ENCODE measurements at regions not wholly inside any gene's neighbourhood (a gene's known extent, or its start where the extent isn't known, plus 50 kb on each side); places are given as distances from the start of the nearest gene placed in this dataset.

DNA sequence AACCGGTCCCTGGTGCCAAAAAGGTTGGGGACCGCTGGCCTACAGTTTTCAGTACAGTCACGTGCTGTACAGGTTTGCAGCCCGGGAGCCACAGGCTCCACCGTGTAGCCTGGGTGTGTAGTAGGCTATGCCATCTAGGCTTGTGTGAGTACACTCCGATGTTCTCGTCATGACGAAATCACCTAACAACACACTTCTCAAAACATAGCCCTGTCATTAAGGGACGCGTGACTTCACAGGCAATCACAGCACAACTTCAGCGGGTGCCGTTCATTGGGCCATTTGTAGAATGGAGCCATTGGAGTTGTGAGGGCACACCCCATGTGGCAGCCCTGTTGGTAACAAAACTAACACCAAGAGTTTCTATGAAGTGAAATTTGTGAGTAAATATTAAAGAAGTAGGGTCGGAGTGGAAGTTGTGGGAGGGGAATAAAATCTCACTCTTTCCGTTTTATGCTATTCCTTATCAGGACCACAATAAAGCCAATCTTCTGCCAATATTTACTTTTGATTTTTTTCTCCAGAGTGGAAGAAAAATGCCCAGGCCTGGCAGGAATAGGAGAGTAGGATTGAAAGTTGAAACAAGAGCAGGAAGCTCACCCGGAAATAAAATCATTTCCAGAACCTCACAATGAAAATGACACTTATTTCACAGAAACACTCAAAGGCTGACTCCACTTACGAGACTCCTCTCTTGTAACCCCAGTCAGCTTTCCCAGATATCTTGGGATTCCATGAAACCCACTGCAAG lies 63.7 kb upstream of the PTPN1 start:
- no peak for TF ChIP-seq GATA2 (IDR thresholded peaks at IDR 0.05; ENCODE audit: low read depth, low read length)

DNA sequence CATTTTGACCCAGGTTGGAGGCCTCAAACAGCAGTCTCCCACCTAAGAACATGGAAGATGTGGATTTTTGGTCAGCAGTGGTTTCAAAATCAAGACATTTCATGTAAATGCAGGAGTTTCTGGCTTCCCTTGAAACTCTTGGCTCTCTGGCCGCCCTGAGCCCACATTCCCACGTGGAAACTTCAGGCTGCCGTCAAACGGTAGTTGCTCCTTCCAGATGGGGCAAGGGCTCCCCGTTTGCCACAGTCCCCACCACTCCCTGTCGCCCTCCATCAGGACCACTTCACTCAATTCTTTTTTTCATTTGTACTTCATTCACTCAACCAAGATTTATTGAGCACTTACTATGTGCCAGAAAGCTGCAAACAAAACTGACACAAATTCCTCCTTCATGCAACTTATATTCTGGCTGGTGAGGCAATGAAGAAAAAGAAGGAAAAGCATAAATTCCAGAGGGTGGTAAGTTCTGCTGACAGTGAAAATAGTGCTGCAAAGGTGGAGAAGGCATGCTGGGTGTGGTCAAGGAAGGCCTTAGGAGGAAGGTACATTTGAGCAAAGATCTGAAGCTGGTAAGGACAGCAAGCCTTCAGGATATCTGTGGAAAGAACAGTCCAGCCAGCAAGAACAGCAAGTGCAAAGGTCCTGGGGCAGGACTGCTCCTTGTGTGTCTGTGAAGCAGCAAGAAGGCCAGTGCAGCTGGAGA lies 62.9 kb upstream of the PTPN1 start:
- no peak for TF ChIP-seq GATA2 (IDR thresholded peaks at IDR 0.05; ENCODE audit: low read depth, low read length)
- TF ChIP-seq GATA3 (IDR thresholded peaks at IDR 0.05; ENCODE audit: low read depth, low read length), result no peak

DNA sequence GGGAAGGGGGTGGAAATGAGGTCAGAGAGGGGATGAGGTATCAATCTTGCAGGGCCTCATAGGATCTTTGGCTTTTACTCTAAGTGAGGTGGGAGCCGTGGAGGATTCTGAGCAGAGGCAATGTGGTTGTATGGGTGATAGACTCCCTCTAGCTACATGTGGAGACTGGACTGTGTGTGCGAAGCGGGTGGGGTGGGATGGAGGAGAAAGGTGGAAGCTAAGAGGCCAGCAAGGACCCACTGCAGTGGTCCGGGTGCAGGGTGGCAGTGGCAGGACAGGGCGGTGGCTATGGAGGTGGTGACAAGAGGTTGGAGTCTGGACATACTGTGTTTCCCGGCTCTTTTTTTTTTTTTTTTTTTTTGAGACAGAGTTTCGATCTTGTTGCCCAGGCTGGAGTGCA lies 62.4 kb upstream of the PTPN1 start:
- no peak for TF ChIP-seq GATA3 (IDR thresholded peaks at IDR 0.05; ENCODE audit: low read depth, low read length)
- TF ChIP-seq GATA2 (IDR thresholded peaks at IDR 0.05; ENCODE audit: low read depth, low read length), result no peak

DNA sequence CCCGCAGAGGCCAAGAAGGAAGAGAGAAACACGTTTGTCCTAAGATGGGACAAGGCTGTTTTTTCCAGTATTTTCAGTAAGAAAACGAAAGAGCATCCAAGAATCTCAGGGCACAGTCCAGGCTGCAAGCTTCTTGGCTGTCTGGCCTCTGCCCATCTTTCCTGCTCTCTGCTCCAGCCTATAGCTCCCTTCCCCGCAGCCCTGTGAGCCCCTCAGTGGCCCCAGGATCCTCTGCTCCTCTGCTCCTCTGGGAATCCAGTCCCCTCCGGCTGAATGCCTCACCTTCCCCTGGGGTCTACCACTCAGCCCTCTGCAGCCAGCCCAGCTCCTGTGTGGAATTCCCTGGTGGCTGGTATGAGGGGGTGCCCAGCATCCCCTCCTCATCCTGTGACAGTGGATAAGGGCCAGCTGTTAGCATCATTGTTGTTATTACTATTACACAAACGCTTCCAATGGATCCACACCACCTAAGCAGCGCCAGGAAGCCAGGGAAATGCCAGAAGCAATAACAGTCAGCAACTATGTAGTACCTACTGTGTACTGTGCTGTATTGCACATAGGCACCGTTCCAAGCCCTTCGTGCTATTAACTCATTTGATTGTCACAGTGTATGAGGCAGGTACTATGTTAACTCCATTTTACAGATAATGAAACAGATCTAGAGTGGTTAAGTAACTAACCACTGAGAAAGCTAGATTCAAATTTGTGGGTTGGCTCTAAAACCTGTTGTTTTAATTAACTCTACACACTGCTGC lies 60.3 kb upstream of the PTPN1 start:
- TF ChIP-seq GATA3 (IDR thresholded peaks at IDR 0.05; ENCODE audit: low read depth, low read length), result no peak
- TF ChIP-seq GATA2 (IDR thresholded peaks at IDR 0.05; ENCODE audit: low read depth, low read length), result no peak

DNA sequence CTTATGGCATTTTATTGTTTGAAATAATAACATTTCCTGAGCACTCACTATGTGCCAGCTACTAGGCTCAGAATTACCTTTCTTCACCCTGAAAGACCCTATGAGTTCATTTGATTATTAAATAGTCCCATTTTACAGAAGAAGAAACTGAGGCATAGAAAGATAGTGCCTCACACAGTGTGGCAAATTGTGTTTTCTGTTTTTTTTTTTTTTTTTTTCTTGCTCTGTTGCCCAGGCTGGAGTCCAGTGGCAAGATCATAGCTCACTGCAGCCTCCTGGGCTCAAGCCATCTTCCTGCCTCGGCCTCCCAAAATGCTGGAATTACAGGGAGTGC lies 59.7 kb upstream of the PTPN1 start:
- no peak for TF ChIP-seq GATA2 (IDR thresholded peaks at IDR 0.05; ENCODE audit: low read depth, low read length)
- no peak for TF ChIP-seq GATA3 (IDR thresholded peaks at IDR 0.05; ENCODE audit: low read depth, low read length)

DNA sequence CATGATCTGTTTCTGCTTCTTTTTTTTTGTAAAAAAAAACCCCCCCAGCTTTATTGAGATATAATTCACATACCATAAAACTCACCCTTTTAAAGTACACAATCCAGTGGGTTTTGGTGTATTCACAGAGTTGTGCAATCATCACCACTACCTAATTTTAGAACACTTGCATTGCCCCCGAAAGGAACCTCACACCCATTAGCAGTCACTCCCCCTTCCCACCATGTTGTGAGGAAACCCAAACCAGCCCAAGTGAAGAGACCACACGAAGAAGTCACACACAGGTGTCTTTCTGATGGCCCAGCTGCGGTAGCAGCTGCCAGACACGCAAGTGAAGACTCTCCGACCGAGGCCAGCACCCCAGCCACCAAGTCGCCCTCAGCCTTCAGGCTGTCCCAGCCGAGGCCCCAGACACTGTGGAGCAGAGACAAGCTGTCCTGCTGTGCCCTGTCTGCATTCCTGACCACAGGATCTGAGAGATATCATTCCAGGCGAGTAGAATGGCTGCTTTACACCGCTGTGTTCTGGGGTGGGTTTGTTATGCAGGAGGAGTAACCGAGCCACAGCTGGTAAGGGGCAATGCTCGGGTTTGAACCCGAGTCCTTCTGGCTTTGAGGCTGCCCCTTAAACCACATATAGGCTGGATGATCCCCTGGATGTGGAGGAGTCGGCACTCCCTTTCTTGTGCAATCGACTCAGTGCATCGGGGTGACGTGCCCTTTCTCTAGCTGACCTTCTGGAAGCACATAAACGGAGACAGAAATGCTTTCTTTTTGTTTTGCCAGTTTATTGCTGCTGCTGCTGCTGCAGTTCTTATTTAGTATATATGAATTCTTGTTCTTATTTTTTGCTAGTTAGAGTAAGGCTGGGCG lies 59.1 kb upstream of the PTPN1 start:
- no peak for TF ChIP-seq GATA3 (IDR thresholded peaks at IDR 0.05; ENCODE audit: low read depth, low read length)
- TF ChIP-seq GATA2 (IDR thresholded peaks at IDR 0.05; ENCODE audit: low read depth, low read length), result no peak

DNA sequence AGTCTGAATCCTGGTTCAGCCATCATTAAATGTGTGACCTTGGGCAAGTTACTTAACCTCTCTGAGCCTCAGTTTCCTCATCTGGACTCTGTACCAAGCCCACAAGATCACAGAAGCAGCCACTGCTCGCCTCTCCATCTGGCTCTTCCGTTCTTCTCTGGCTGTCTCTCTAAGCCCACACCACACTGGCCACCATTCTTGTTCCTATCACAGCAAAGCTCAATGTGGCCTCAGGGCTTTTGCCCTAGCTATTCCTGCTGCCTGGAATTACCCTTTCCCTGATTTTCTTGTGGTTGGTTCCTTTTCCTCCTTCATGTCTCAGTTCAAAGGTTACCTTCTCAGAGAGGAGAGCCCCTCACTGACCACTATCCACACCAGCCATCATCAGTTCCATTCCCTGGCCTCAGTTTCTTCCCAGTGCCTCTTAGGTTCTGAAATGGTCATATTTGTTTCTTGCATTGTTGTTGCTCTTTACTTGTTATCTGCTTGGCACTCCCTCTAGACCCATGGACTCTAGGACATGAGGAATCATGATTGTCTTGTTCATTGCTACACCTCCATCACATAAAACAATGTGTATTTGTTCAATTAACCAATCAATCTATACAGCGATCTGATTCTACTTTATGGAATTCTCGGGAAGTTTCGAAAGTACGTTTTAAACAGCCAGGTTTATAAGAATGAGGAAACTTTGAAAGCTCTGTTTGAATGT lies 56.5 kb upstream of the PTPN1 start:
- no peak for TF ChIP-seq GATA2 (IDR thresholded peaks at IDR 0.05; ENCODE audit: low read depth, low read length)
- no peak for TF ChIP-seq GATA3 (IDR thresholded peaks at IDR 0.05; ENCODE audit: low read depth, low read length)

DNA sequence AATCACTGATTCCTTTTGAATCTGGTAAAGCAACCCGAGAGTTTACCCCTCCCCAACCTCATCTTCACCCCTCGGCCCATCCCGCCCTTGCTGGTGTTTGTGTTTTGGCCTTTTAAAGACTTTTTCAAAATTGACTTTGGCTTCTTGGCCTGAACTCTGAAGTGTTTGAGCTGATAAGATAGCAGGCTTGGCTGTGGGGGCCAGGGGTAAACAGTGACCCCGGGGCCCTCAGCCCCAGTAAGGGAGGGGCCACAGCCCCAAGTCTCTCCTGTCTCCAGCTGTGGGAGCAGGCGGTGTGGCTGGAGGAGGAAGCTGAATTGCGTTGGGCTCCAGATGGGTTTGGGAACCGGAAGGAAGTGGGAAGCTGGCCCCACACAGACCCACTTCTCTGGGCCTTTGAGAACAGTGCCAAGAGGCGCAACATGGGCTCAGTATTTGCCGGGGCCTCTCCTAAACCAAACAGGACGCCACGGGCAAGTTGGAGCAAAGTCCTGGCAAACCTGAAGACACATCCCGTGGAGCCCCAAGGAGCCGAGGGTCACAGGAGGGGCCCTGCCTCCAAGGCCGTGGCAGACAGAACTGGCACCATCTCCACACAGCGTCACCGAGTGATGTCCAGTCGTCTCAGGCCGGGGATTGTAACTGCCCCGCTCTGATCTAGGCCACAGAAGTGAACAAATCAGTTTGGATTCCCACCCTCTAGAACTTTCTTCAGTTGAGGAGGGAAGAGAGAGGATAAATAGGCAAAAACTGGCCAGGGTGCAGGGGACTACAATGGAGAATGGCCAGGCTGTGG lies 54.3 kb upstream of the PTPN1 start:
- TF ChIP-seq GATA2 (IDR thresholded peaks at IDR 0.05; ENCODE audit: low read depth, low read length), result no peak
- no peak for TF ChIP-seq GATA3 (IDR thresholded peaks at IDR 0.05; ENCODE audit: low read depth, low read length)

DNA sequence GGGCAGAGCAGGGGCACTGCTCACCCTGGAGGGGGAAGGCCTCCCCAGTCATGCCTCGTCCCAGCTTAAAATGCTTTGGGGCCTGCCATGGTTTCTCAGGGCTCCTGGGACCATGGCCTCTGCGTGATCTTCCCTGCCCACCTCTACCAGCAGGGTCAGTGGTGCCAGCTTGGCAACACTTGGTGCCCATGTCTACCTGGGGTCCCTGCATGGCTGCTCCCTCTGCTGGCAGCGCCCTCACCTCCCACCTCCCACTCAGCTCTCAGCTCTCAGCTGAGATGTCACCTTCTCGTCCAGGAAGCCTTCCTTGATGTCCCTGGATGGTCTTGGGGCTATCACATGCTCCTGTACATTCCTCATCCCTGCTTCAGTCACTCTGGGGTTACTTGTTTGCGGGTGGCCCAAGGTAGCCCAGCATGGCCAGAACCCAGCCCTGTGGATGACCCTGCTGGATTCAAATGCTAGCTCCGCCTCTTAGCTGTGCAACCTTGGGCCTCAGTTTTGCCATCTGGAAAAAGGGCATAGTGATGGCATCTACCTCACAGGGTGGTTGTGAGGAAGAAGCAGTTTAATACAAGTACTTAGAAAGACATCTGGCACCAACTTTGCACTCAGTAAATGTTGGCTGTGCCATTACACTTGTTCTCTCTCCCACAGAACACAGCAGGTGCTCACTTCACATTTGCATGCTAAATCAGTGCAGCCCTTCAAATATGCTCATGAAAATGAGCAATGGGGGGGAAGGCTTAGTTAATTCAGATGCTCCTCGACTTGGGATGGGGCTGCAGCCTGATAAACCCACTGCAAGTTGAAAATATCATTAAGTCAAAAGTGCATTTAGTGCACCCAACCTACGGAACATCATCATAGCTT lies 53.5 kb upstream of the PTPN1 start:
- TF ChIP-seq GATA2 (IDR thresholded peaks at IDR 0.05; ENCODE audit: low read depth, low read length), result no peak
- TF ChIP-seq GATA3 (IDR thresholded peaks at IDR 0.05; ENCODE audit: low read depth, low read length), result no peak

DNA sequence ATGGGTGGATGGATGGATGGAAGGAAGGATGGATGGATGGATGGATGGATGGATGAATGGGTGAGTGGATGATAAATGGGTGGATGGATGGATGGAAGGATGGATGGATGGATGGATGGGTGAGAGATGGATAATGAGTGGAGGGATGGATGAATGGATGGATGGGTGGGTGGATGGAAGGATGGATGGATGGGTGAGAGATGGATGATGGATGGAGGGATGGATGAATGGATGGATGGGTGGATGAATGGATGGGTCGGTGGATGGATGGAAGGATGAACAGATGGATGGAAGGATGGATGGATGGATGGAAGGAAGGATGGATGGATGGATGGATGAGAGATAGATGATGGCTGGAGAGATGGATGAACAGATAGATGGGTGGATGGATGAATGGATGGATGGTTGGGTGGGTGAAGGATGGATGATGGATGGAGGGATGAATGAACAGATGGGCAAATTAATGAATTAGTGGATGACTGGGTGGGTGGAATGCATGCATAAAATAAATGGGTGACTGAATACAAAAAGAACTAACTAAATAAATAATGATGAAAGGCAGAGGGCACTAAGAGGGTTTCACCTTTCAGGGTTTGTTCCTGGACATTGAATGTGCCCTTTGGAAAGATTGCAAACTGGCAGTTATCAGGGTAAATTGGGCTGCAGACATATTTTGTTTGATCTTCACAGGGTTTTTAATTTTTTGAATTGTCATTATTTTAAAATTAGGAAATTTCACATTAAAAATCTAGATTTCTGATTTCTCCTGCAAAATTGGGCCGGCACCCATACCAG lies 50.9 kb upstream of the PTPN1 start:
- TF ChIP-seq GATA3 (IDR thresholded peaks at IDR 0.05; ENCODE audit: low read depth, low read length), result no peak
- no peak for TF ChIP-seq GATA2 (IDR thresholded peaks at IDR 0.05; ENCODE audit: low read depth, low read length)

DNA sequence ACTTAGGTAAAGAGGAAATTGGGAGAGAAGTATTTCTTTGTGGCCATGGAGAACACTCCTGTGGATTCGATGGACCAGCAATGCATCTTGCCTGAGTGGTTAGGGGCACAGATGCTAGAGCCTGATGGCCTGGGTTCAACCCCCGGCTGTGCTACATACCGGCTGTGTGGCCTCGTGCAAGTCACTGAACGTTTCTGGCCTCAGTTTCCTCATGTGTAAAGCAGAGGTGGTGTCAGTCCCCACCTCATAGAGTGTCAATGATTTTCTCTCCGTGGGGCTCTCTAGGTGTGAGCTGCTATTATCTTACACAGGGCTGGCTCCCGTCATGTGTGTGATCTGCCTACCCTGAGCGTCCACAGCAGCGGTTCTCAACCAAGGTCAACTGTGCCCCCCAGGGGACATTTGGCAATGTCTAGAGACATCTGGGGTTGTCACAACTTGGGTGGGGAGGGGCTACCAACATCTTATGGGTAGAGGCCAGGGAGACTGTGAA lies 50.0 kb upstream of the PTPN1 start:
- TF ChIP-seq GATA2 (IDR thresholded peaks at IDR 0.05; ENCODE audit: low read depth, low read length) (no peak), GATA3 (IDR thresholded peaks at IDR 0.05; ENCODE audit: low read depth, low read length) (no peak)
